Progenitor cell of endocrine pancreas (in vitro differentiated cells): ENCODE measurements at regions not wholly inside any gene's neighbourhood (a gene's known extent, or its start where the extent isn't known, plus 50 kb on each side); places are given as distances from the start of the nearest gene placed in this dataset.

Experiments
- DNase-seq: peaks from one replicate; pipeline ENCODE4 v3.0.0; 2021; ENCODE audit warnings: low spot score; ENCODE audit not compliant: unreplicated experiment
- H3K27ac Mint-ChIP-seq: 2 replicates; pipeline ENCODE4 v1.8.0; 2021; ENCODE audit warnings: mild to moderate bottlenecking, moderate library complexity, mixed read lengths
- H3K27me3 Mint-ChIP-seq: 2 replicates; pipeline ENCODE4 v1.8.0; 2021; ENCODE audit warnings: mixed read lengths
- H3K36me3 Mint-ChIP-seq: 2 replicates; pipeline ENCODE4 v1.8.0; 2022; ENCODE audit warnings: mixed read lengths; ENCODE audit not compliant: insufficient read depth
- H3K4me1 Mint-ChIP-seq: 2 replicates; pipeline ENCODE4 v1.8.0; 2021; ENCODE audit warnings: low read depth, mixed read lengths
- H3K4me3 Mint-ChIP-seq: 2 replicates; pipeline ENCODE4 v1.8.0; 2021; ENCODE audit warnings: low read depth, mild to moderate bottlenecking, moderate library complexity, mixed read lengths
- H3K9me3 Mint-ChIP-seq: 2 replicates; pipeline ENCODE4 v1.8.0; 2021; ENCODE audit warnings: low read depth, mixed read lengths
- CTCF ChIP-seq: fragments of 200-600 bp; sonication (generic); IDR thresholded peaks from one replicate; pipeline ENCODE4 v1.5.0; 2021; ENCODE audit warnings: antibody characterized with exemption, mild to moderate bottlenecking; ENCODE audit not compliant: unreplicated experiment

GRCh38 chr6:48678390-48678789 is 567.4 kb upstream of the PTCHD4 start:
- no peak overlapping the region for H3K4me3 Mint-ChIP-seq

GRCh38 chr6:48671505-48671904 is 560.5 kb upstream of the PTCHD4 start:
- H3K9me3 Mint-ChIP-seq, result no peaks in the 10 kb centered on the region
- no peak for DNase-seq
- TF ChIP-seq CTCF, result no peak
- no peaks in the 10 kb centered on the region for H3K4me1 Mint-ChIP-seq
- H3K27me3 Mint-ChIP-seq, result no peaks in the 10 kb centered on the region
- H3K36me3 Mint-ChIP-seq, result no peaks in the 10 kb centered on the region
- no peak overlapping the region for H3K4me3 Mint-ChIP-seq
- no peak overlapping the region for H3K27ac Mint-ChIP-seq

More at GRCh38 chr6:48678390-48678789, 567.4 kb upstream of the PTCHD4 start:
- Mint-ChIP-seq H3K36me3 (no peaks in the 10 kb centered on the region), H3K4me1 (peaks cover 2% of the 10 kb centered on the region), H3K27ac (no peak overlapping the region), H3K27me3 (no peaks in the 10 kb centered on the region), H3K9me3 (no peaks in the 10 kb centered on the region)
- DNase-seq, result no peak
- TF ChIP-seq CTCF, result no peak

- H3K27me3 Mint-ChIP-seq, result no peaks in the 10 kb centered on the region
- no peaks in the 10 kb centered on the region for H3K4me1 Mint-ChIP-seq
- no peak overlapping the region for H3K4me3 Mint-ChIP-seq
- no peak for DNase-seq
- no peaks in the 10 kb centered on the region for H3K9me3 Mint-ChIP-seq
- H3K27ac Mint-ChIP-seq, result no peak overlapping the region
- H3K36me3 Mint-ChIP-seq, result no peaks in the 10 kb centered on the region
- TF ChIP-seq CTCF, result no peak
Observed at GRCh38 chr6:48670546-48670945, 559.5 kb upstream of the PTCHD4 start.

GRCh38 chr6:48667797-48668196 is 556.8 kb upstream of the PTCHD4 start:
- Mint-ChIP-seq H3K4me3 (no peak overlapping the region), H3K9me3 (no peaks in the 10 kb centered on the region), H3K36me3 (no peaks in the 10 kb centered on the region), H3K27me3 (no peaks in the 10 kb centered on the region), H3K27ac (no peak overlapping the region), H3K4me1 (no peaks in the 10 kb centered on the region)
- DNase-seq, result no peak
- TF ChIP-seq CTCF, result no peak

- TF ChIP-seq CTCF, result no peak
- DNase-seq, result no peak
- no peaks in the 10 kb centered on the region for H3K27me3 Mint-ChIP-seq
- no peaks in the 10 kb centered on the region for H3K9me3 Mint-ChIP-seq
- H3K4me3 Mint-ChIP-seq, result no peak overlapping the region
- H3K4me1 Mint-ChIP-seq, result no peaks in the 10 kb centered on the region
- no peak overlapping the region for H3K27ac Mint-ChIP-seq
- no peaks in the 10 kb centered on the region for H3K36me3 Mint-ChIP-seq
Observed at GRCh38 chr6:48664826-48665225, 553.8 kb upstream of the PTCHD4 start.
